Nephron (organoid): ENCODE measurements at regions not wholly inside any gene's neighbourhood (a gene's known extent, or its start where the extent isn't known, plus 50 kb on each side); places are given as distances from the start of the nearest gene placed in this dataset.

ENCODE experiments used
- H3K27ac Mint-ChIP-seq, 3 experiments: 2 replicates each; pipeline ENCODE4 v1.8.0; 2020; ENCODE audit warnings: mixed read lengths in 3 of 3, mild to moderate bottlenecking in 2 of 3, moderate library complexity in 1 of 3
- H3K27me3 Mint-ChIP-seq: 2 replicates; pipeline ENCODE4 v1.8.0; 2021; ENCODE audit warnings: low read depth, mild to moderate bottlenecking, moderate library complexity, mixed read lengths
- H3K36me3 Mint-ChIP-seq: 2 replicates; pipeline ENCODE4 v1.8.0; 2020; ENCODE audit warnings: low read depth, mixed read lengths
- H3K4me1 Mint-ChIP-seq: 2 replicates; pipeline ENCODE4 v1.8.0; 2020; ENCODE audit warnings: mixed read lengths
- H3K4me3 Mint-ChIP-seq, 3 experiments: 2 replicates each; pipeline ENCODE4 v1.8.0; 2020; ENCODE audit warnings: mild to moderate bottlenecking in 3 of 3, mixed read lengths in 3 of 3, moderate library complexity in 2 of 3
- H3K9me3 Mint-ChIP-seq: 2 replicates; pipeline ENCODE4 v1.8.0; 2020; ENCODE audit warnings: mixed read lengths
- TF ChIP-seq, protein P1 (sequence below), 3 experiments: fragments of 200-600 bp; sonication (generic); IDR thresholded peaks; one replicate each; pipeline ENCODE4 v1.5.0; 2021; ENCODE audit warnings: antibody characterized with exemption in 3 of 3; ENCODE audit not compliant: unreplicated experiment in 3 of 3

DNA sequence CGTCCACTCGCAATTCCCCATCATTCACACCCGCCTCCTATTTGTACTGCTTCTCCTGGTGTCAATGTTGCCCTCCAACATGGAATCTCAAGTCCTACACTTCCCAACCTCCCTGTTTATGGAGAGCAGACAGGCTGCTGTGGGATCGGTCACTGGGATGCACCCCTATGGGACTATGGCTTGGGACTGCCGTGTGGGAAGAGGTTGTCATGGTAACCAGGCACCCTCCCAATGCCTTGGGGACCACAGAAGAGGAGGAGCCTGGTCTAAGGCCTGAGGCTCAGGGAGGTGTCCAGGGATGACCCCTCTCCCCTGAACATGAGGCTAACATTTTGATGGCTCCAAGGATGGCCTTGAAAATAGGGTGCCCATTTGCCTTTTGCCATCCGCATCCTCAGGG, 116.6 kb upstream of the CST7 start:
- Mint-ChIP-seq H3K9me3 (no peaks in the 10 kb centered on the region), H3K36me3 (no peaks in the 10 kb centered on the region), H3K27ac (no peak overlapping the region), H3K4me3 (no peak overlapping the region), H3K27me3 (peaks cover 2% of the 10 kb centered on the region), H3K4me1 (peaks cover 1% of the 10 kb centered on the region)
- TF ChIP-seq, protein P1, sequence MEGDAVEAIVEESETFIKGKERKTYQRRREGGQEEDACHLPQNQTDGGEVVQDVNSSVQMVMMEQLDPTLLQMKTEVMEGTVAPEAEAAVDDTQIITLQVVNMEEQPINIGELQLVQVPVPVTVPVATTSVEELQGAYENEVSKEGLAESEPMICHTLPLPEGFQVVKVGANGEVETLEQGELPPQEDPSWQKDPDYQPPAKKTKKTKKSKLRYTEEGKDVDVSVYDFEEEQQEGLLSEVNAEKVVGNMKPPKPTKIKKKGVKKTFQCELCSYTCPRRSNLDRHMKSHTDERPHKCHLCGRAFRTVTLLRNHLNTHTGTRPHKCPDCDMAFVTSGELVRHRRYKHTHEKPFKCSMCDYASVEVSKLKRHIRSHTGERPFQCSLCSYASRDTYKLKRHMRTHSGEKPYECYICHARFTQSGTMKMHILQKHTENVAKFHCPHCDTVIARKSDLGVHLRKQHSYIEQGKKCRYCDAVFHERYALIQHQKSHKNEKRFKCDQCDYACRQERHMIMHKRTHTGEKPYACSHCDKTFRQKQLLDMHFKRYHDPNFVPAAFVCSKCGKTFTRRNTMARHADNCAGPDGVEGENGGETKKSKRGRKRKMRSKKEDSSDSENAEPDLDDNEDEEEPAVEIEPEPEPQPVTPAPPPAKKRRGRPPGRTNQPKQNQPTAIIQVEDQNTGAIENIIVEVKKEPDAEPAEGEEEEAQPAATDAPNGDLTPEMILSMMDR (IDR thresholded peaks at IDR 0.05; ENCODE audit: unreplicated experiment in 3 of 3), result no peak

DNA sequence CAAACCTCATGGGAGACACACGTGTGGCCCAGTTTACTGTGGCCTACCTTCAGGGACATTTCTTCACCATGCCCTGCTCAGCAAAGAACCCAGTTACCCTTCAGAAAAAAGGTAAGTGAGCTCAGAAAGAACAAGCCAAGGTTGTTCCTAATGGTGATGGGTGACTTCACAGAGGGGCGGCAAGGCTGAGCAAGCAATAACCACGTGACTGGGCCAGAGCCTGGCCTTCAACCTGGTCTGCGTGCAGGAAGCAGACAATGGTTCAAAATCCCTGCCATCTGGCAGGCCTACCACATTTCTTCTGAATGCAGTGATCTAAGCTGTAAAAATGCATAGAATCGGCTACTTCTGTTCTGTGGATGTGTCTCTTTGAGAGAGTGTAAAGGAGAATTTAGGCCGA, 115.5 kb upstream of the CST7 start:
- Mint-ChIP-seq H3K27ac (no peak overlapping the region), H3K27me3 (peaks cover 4% of the 10 kb centered on the region), H3K4me3 (no peak overlapping the region), H3K9me3 (no peaks in the 10 kb centered on the region), H3K4me1 (peaks cover 7% of the 10 kb centered on the region), H3K36me3 (no peaks in the 10 kb centered on the region)
- TF ChIP-seq, protein P1 (IDR thresholded peaks at IDR 0.05; ENCODE audit: unreplicated experiment in 3 of 3), result no peak

DNA sequence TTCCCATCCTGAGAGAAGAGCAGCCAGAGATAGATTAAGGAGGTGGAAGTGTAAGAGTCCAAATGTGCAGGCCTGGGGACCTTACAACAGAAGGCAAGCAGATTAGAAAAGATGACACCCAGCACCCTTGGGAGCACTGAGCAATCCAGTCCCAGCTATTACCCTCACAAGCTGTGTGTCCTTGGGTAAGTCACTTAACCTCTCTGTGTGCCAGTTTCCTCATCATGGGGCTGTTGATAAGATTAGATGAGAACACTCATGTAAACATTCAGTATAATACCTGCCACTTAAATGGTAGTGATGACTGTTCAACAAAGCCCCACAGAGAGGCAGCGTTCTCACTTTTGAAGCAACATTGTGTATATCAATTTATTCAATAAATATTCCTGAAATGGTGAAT, 114.8 kb upstream of the CST7 start:
- TF ChIP-seq, protein P1 (IDR thresholded peaks at IDR 0.05; ENCODE audit: unreplicated experiment in 3 of 3), result no peak

DNA sequence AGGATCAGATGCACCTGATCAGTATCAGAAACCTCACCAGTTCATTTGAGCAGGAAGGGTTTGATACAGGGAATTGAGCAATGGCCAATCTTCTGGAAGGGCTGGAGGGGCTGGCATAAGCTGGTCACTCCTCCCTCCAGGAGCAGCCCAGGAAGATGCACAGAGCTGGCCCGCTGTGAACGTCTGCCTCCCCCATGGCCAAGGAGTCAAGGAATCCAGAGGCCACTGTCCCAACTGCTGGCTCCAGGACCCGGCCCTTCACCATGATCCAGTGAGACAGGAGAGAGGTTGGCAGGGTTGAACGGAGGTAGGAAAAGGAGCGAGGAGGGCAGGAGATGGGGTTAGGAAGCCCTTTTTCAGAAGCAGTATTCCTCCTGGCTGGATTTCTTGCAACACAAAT, 113.9 kb upstream of the CST7 start:
- Mint-ChIP-seq H3K27ac (no peak overlapping the region), H3K4me1 (peaks cover 7% of the 10 kb centered on the region), H3K36me3 (no peaks in the 10 kb centered on the region), H3K27me3 (peaks cover 4% of the 10 kb centered on the region), H3K9me3 (no peaks in the 10 kb centered on the region), H3K4me3 (no peak overlapping the region)
- TF ChIP-seq, protein P1 (IDR thresholded peaks at IDR 0.05; ENCODE audit: unreplicated experiment in 3 of 3), result no peak

More for the DNA sequence above, 114.8 kb upstream of the CST7 start:
- Mint-ChIP-seq H3K4me3 (no peak overlapping the region), H3K4me1 (peaks cover 7% of the 10 kb centered on the region), H3K27me3 (peaks cover 4% of the 10 kb centered on the region), H3K9me3 (no peaks in the 10 kb centered on the region), H3K27ac (no peak overlapping the region), H3K36me3 (no peaks in the 10 kb centered on the region)

DNA sequence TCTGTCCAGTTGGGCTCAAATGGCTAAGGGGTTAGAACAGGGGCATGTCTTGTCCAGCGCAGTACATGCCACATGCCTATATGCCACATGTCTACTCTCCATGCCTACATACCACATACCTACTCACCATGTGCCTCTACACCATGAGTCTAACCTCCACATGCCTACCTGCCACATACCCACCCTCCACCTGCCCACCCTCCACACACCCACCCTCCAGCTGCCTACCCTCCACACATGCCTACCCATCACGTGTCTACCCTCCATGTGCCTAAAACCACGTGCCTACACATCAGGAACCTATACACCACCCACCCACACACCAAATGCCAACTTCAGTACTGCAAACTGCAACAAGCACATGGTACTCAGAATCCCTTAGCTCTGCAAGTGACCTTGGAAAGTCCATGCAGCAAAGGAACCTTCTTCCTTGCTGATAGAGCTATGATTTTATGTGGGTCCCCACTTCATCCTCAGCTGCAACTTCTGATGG, 113.0 kb upstream of the CST7 start:
- Mint-ChIP-seq H3K27me3 (peaks cover 4% of the 10 kb centered on the region), H3K4me3 (no peak overlapping the region), H3K9me3 (no peaks in the 10 kb centered on the region), H3K27ac (no peak overlapping the region), H3K4me1 (peaks cover 7% of the 10 kb centered on the region), H3K36me3 (no peaks in the 10 kb centered on the region)
- TF ChIP-seq, protein P1 (IDR thresholded peaks at IDR 0.05; ENCODE audit: unreplicated experiment in 3 of 3), result no peak

DNA sequence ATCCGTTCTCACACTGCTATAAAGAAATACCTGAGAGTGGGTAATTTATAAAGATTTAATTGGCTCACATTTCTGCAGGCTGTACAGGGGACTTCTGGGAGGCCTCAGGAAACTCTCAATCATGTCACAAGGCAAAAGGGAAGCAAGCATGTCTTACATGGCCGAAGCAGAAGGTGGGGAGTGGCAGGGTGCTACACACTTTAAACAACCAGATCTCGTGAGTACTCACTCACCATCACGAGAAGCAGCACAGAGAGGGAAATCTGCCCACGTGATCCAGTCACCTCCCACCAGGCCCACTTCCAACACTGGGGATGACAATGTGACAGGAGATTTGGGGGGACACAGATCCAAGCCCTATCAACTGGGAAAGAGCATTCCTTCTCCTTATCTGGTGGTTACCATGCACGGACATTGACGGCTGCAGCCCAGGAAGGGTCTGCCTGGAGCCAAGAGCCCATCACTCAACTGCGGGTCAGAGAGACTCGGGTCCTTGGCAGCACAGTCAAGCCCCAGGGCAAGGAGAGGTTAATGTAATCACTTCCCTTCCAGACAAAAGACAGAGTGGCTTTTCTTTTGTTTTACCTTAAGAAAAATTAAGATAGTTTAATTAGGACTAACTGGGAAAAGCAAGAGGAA, 112.3 kb upstream of the CST7 start:
- Mint-ChIP-seq H3K9me3 (no peaks in the 10 kb centered on the region), H3K36me3 (no peaks in the 10 kb centered on the region)
- TF ChIP-seq, protein P1 (IDR thresholded peaks at IDR 0.05; ENCODE audit: unreplicated experiment in 3 of 3), result no peak

More for the DNA sequence above, 112.3 kb upstream of the CST7 start:
- H3K27ac Mint-ChIP-seq, result no peak overlapping the region
- no peak overlapping the region for H3K4me3 Mint-ChIP-seq
- H3K27me3 Mint-ChIP-seq, result peaks cover 4% of the 10 kb centered on the region
- peaks cover 7% of the 10 kb centered on the region for H3K4me1 Mint-ChIP-seq
